Hematopoietic multipotent progenitor cell treated with erythropoietin and hydrocortisone succinate and interleukin-3 and kit ligand, for 8 days (in vitro differentiated cells): ENCODE measurements at regions not wholly inside any gene's neighbourhood (a gene's known extent, or its start where the extent isn't known, plus 50 kb on each side); places are given as distances from the start of the nearest gene placed in this dataset.
"Not testable (repeated sequence)": the region's sequence is repeated elsewhere in the genome, so short reads cannot be mapped to it uniquely, and the experiment has no call there.

ENCODE experiments used
- DNase-seq: peaks from one replicate; pipeline ENCODE4 v3.0.0-alpha.2; 2015

DNA sequence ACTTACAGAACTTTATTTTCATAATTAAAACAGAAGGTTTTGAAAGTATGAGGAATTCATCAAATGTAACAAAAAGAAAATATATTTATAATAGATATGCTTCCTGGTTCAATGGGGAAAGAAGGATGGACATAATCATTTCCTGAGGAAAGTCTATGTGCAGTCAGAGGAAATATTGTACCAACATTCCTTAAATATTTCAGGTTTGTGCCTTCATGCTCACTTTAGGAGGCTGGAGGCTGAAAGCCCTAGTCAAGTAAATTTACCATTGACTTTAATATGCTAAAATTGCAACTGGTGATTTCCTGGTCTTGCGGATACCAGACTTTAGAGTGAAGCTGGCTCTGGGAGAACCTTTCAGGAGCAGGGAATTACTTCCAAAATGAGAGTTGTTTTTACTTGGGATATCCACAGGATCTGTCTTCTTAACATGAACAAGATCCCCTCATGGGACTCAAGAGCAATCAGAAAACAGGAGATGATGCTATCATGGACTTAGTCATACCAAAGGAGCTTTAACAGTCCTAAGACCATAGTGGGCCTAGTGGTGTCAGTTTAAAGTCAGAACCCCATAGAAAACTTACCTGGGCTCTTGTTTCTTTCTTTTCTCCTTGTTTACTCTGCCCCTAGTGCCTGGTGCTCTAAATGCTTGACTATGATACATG is 762.8 kb upstream of the GRAMD2B start:
- no peak for DNase-seq

DNA sequence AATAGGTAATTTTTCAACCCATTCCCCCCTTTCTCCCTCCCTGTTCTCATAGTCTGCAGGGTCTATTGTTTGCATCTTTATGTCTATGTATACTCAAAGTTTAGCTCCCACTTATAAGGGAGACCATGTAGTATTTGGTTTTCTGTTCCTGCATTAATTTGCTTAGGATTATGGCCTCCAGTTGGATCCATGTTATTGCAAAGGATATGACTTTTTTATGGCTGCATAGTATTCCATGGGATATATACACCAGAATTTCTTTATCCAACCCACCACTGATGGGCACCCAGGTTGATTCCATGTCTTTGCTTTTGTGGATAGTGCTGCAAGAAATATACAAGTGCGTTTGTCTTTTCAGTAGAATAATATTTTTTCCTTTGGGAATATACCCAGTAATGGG is 761.6 kb upstream of the GRAMD2B start:
- DNase-seq: no peak

DNA sequence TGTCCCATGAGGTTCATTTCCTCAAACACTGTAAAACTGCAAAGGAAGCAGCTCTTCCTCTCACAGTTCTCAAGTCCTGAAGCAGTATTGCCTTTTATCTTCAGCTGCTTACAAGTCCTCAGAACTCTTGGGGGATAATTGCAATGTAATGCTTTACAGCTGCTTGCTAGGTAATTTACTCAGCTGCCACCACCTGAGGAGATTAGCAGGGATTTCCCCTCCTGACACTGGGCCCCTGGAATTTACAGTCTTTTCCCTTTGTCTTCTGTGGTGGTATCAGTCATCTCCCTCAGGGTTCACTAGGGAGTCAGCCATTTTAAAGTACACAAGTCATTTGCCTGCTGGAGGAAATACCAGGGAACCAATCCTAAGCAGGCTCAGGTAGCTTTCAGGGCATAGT is 754.3 kb upstream of the GRAMD2B start:
- DNase-seq: no peak

- DNase-seq: no peak
Measured at GRCh38 chr5:125673359-125673950, 749.8 kb upstream of the GRAMD2B start.

- DNase-seq: no peak
Measured at GRCh38 chr5:125679522-125679921, 743.7 kb upstream of the GRAMD2B start.

DNA sequence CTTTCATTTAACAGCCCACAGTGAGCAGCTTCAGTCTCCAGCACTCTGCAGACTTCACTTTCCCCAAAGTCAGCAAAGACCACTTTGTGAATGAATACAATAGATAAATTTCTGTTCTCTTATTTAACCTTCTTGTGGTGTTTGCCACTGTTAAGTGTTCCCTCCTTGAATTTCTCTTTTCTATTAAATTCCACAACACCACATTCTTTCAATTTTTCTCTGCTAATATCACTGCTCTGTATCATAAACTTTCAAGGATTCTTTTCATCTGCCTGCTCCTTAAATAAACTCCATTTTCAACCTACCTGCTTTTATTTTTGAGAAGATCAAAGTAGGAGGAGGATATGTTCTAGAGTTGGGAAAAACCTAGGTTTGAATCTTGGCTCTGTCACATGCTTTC is 739.5 kb upstream of the GRAMD2B start:
- no peak for DNase-seq

GRCh38 chr5:125685771-125686170 is 737.4 kb upstream of the GRAMD2B start:
- DNase-seq: no peak

DNA sequence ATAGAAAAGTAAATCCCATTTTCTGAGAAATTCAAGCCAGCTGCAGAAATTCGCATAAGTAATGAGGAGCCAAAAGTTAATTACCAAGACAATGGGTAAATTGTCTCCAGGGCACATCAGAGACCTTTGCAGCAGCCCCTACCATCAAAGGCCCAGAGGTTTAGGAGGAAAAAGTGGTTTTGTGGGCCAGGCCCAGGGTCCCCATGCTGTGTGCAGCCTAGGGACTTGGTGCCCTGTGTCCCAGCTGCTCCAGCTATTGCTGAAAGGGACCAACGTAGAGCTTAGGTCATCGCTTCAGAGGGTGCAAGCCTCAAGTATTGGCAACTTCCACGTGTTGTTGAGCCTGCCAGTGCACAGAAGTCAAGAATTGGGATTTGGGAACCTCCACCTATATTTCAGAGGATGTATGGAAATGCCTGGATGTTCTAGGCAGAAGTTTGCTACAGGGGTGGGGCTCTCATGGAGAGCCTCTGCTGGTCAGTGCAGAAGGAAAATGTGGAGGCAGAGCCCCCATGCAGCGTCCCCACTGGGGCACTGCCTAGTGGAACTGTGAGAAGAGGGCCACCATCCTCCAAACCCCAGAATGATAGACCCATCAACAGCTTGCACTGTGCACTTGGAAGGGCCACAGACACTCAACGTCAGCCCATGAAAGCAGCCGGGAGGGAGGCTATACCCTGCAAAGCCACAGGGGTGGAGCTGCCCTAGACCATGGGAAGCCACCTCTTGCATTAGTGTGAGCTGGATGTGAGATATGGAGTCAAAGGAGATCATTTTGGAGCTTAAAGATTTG is 731.3 kb upstream of the GRAMD2B start:
- not testable (repeated sequence) for DNase-seq

DNA sequence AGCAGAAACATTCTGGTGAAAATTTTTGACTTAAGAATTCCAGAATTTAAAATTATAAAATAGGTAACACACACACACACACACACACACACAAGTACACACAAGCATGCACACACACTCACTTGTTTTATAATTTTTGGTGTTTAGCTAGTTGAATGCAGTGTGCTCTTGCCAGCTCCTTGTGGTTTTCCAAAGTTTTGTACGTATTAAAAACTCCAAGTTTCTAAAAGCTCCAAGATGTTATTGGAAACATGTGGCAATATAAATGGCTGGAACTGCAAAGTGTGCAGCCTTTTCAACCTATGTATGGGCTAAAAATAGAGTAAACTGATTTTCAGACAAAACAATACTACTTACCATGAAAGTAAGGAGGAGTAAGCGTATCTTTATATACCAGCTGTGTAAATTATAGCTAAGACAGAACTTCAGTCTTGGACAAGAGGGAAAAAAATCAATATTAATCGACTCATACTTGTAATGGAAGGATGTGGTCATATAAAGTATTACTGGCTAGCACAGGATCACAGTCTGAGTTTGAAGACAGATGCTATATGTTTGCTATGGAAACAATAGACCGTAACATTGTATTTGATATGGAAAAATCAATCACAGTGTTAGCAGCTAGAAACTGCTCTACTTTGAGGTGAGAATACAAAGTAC is 727.1 kb upstream of the GRAMD2B start:
- no peak for DNase-seq

- no peak for DNase-seq
Measured at GRCh38 chr5:125696762-125697161, 726.4 kb upstream of the GRAMD2B start.

DNA sequence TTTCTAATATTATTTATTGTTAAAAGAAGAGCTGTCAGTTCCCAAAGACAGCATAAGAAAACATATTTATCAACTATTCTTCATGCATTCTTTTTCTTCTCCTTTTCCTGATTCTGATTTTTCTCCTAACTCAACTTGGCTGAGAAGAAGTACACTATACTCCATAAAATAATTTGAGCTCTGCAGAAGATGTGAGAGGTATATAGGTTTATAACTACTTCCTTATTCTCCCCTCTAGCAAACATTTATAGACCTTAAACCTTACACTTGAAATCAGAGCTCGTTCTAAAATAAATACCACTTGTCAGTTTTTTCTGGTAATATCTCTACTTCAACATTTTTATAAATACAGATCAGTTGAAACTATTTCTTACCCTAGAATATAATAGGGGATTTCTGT is 724.8 kb upstream of the GRAMD2B start:
- no peak for DNase-seq

DNA sequence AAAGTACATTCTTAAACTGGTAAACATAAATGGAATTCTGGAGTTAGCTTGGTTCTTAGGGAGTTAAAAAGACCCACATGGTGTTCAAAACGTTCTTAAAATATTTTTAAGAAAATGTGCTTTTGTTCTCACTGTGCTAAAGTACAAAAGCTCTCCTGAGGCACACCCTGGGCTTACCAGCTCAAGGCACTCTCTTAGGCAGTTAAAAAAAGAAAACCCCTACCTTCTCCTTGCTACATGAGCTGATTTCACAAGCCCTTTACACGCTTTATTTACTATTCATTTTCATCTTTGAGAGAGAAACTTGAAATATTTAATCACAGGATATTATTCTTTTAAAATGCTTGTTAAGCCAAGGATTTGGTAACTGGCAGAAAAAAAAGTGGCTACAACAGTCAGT is 723.3 kb upstream of the GRAMD2B start:
- DNase-seq: no peak

DNA sequence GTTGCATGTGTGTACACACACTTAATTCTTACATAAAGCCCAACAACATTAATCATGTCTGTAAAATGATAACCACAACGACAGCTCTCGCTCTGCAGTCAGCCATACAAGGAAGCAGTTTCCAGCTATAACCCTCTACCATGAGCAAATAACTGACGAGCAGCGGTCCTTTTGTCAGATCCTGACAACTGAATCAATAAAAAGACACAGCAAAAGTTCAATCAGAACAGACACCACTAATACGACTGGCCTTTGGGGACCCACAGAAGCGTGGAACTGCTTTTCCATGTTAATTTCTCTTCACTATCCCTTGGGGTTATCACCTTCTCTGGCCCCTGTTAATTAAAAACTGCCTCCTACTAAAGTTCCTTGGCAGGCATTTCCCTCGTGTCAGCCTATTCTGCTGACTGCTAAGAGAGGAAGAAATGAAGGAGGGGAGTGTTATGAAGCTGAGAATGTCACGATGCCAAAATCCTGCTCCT is 722.8 kb upstream of the GRAMD2B start:
- no peak for DNase-seq

DNA sequence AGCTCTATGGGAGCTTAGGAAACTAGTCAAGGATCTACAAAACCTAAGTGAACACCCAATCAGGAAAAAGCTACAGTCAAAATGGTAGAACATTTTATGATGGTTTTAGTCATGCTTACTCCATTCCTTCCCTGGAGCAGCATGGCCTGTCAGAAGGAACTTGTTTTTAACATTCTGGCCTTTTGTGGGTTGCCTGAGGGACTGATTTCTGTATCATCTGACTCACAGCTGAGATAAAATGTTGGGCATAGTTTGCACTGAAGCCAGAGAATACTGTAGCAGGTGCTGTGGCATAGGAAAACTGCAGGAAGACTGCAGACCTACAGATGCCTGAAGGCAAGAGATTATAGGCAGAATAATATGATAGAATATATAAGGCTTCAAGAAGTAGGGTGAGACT is 719.6 kb upstream of the GRAMD2B start:
- DNase-seq: no peak

DNA sequence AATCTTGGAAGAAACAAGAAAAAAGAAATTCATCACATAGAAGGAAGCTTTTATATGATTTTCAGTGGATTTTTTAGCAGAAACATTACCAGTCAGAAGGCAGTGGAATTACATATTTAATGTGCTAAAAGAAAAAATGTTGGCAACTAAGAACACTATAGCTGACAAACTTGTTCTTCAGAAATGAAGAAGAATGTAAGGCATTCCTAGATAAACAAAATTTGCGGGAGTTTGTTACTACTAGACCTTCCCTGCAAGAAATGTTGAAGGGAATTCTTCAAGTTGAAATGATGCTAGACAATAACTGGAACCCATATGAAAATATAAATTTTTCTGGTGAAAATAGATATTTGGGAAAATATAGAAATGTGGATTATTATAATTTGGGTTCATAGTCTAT is 718.3 kb upstream of the GRAMD2B start:
- DNase-seq: no peak

DNA sequence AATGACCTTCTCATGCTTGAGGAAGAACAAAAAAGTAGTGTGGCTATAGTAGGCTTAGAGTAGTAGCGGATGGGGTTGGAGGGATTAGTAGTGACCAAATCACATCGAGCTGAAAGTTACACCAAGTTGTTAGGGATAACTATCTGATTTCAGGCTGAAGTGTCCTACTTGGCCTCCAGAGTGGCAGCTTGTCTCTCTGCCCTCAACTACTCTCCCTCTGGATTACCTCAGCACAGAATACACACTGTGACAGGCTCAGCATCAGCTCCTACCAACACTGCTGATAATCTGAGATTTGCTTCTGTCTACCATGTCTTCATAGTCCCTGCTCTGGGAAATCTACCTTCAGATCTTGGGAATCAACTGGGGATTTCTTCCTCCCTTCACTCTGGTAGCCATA is 714.6 kb upstream of the GRAMD2B start:
- DNase-seq: no peak

DNA sequence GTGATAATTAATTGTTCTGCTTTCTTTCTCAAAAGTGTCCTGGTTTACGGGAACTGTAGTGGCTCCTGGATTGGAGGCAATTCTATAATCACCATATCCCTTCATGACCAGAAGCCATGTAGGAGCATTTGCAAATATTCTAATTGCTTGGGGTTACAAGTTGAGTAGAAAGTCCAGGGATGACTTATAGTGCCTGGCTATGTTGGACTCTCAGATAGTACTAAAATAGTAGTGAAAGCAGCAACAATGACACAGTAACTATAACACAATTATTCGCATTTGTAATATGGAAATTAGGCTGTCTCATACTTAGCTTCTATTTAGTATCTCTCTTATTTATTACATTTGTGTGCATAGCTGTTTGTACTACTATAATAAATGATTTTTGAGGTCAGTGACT is 712.5 kb upstream of the GRAMD2B start:
- DNase-seq: no peak

DNA sequence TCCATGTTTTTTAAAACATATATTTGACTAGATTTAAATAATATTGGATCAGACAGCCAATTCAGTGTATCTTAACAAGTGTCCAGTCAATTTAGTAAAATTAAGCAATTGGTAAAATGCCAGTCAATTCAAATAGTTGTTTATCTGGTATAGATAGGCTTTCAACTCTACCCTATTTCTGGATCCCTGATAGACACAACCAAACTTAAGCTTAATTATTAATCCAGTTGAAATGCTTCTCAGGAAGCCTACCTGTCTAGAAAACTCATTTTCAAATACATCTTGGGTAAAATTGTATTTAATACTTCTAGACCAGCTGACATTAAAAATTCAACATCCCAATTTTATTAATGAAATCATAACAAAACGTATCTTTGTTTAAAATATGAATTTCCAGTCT is 710.8 kb upstream of the GRAMD2B start:
- no peak for DNase-seq

- no peak for DNase-seq
Measured at GRCh38 chr5:125713109-125713805, 710.0 kb upstream of the GRAMD2B start.

DNA sequence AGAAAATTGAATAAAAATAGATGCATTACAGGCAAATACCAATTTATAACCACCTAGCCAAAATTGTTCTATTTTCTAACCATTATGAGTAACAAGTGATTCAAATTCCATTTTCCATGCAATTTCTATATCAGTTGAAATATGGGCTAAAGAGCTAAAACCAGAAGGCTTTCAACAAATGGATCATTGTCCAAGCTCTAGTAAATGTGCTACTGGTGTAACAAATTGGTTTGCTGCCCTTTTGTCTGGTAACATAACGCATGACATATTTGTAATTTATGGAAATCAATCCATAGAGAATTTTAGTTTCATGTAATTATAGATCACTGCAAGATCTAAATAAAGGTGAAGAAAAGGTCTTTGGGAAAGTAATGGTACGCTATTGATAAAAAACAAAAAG is 708.0 kb upstream of the GRAMD2B start:
- no peak for DNase-seq

DNA sequence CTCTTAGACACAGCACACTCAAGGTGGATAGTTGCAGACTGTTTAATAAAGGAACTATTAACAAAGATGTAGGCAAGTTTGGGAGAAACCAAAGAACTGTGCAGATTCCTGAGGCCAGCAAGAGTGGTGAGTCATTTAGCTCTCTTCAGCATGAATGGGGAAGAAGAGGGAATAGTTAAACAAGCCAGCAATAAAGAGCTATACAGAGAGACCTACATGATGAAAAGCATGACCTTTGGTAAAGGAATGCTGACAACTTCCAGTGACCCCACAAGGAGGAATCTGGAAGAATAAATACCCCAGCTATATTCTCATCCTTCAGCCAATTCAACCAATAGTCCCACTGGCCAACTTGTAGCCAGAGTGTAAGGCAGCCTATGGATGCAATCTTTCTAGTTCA is 706.0 kb upstream of the GRAMD2B start:
- DNase-seq: no peak

DNA sequence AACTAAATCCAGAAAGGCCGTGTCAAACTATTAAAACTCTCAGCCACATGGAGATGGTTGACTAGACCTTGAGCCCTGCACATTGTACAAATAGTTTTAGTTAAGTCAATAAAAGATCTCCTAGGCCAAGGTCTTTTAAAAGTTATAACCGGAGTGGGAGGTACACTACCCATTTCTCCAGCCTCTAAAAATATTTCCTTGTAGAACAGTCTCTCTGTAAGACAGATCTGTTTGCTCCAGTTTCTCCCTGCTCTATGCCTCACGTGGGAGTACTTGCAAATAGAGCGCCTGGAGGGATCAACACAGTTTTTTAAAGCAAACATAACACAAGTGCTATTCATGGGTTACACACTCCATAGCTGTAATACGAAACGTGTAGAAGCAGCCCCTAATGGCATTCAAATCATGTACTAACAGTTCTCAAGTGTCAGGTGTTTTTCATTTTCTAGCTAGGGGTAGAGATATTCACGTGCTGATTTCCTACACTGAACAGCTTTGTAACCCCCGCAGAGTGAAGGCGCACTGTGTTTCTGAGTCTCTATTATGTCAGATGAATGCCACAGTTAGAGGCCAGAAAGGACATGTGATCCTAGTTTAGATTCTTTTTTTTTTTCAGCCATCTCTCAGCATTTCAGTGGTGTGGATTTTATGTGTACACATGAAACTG is 703.4 kb upstream of the GRAMD2B start:
- no peak for DNase-seq

DNA sequence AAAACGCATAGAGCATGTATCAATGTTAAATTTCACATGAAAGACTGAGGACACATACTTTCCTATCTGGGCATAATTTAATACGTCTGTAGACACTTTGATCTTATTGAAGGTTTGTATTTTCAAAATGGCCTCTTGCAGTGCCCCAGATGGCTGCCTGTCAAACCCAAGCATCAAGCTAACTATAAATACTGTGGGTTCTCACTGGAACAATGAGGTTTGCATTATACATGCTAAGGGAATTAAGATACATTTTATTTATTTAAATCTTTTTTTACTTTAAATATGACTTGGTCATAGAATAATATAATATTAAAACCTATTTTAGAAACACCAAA is 702.9 kb upstream of the GRAMD2B start:
- DNase-seq: no peak
